Transverse colon (tissue), 4 donors: ENCODE measurements at regions not wholly inside any gene's neighbourhood (a gene's known extent, or its start where the extent isn't known, plus 50 kb on each side); places are given as distances from the start of the nearest gene placed in this dataset.

Experiments used
- DNase-seq: peaks from one replicate; pipeline ENCODE4 v3.0.0-alpha.2; 2019
- H3K27ac ChIP-seq, 4 donors: fragments of 200-600 bp; sonication (generic); 2 replicates each; pipeline ENCODE4 v1.5.1; 2016 to 2018; ENCODE audit warnings: inconsistent platforms in 4 of 4
- H3K27me3 ChIP-seq: fragments of 200-600 bp; sonication (generic); 2 replicates; pipeline ENCODE4 v1.5.1; 2017; ENCODE audit warnings: inconsistent platforms
- H3K36me3 ChIP-seq, 4 donors: fragments of 200-600 bp; sonication (generic); 2 replicates each; pipeline ENCODE4 v1.5.1; 2017 to 2019; ENCODE audit warnings: inconsistent platforms in 4 of 4
- H3K4me1 ChIP-seq, 4 donors: fragments of 200-600 bp; sonication (generic); 2 replicates each; pipeline ENCODE4 v1.5.1; 2017 to 2020; ENCODE audit warnings: inconsistent platforms in 4 of 4
- H3K4me3 ChIP-seq, 4 donors: fragments of 200-600 bp; sonication (generic); 1 replicate in 1 of 4; 2 replicates in 3 of 4; pipeline versions ENCODE4 v1.5.1 to v1.6.1; 2017 to 2019; ENCODE audit warnings: inconsistent platforms in 4 of 4
- H3K9me3 ChIP-seq, 2 donors: fragments of 200-600 bp; sonication (generic); 2 replicates each; pipeline ENCODE4 v1.5.1; 2017 to 2019; ENCODE audit warnings: inconsistent platforms in 2 of 2
- CTCF ChIP-seq, 5 experiments: fragments of 200-600 bp in 3 of 5; fragments of 450-650 bp in 2 of 5; sonication (generic) in 3 of 5; IDR thresholded peaks; 1 replicate in 2 of 5; 2 replicates in 3 of 5; pipeline ENCODE4 v1.5.1; 2016 to 2017; ENCODE audit warnings: antibody characterized with exemption in 5 of 5, inconsistent platforms in 3 of 5, mild to moderate bottlenecking in 2 of 5, moderate library complexity in 1 of 5
- EP300 ChIP-seq: sonication (generic); formaldehyde crosslinking; IDR thresholded peaks from one replicate; pipeline ENCODE4 v1.6.1; 2017; ENCODE audit warnings: antibody characterized with exemption, low read depth
- POLR2A ChIP-seq: fragments of 450-650 bp; IDR thresholded peaks from one replicate; pipeline ENCODE4 v1.6.1; 2016; ENCODE audit warnings: antibody characterized with exemption, mild to moderate bottlenecking, moderate library complexity
- POLR2AphosphoS5 ChIP-seq, 3 donors: sonication (generic); formaldehyde crosslinking; IDR thresholded peaks; one replicate each; pipeline ENCODE4 v1.6.1; 2016; ENCODE audit warnings: antibody characterized with exemption in 3 of 3
- WGBS, 2 donors: methylation state at CpG; one replicate each; pipeline ENCODE4 v1.1.5; 2018; ENCODE audit warnings: low coverage in 1 of 2; 5-methylcytosine and 5-hydroxymethylcytosine counted together
- in situ Hi-C, 4 donors: fragments of 200-750 bp; cut with MboI; loops; one replicate each; pipeline versions ENCODE4 v1.15.0 to v1.15.1; 2017; ENCODE audit warnings: low sequenced_read_pairs in 3 of 4, low pct_ligation_motif_present in 1 of 4, low pct_unique_long_range_greater_than_20kb in 1 of 4
- intact Hi-C: fragments of 100-400 bp; cut with DNase I; formaldehyde crosslinking; loops from one replicate; pipeline ENCODE4 v1.15.1; 2023; ENCODE audit warnings: low total_unique reads

- Histone ChIP-seq H3K27me3 (no peaks in the 10 kb centered on the region), H3K9me3 (peaks cover 0 to 10% of the 10 kb centered on the region in 2 donors), H3K36me3 (no peaks in the 10 kb centered on the region), H3K4me3 (no peak overlapping the region), H3K27ac (no peak overlapping the region), H3K4me1 (no peaks in the 10 kb centered on the region)
- no peak for TF ChIP-seq POLR2AphosphoS5 (IDR thresholded peaks at IDR 0.05)
- TF ChIP-seq CTCF (IDR thresholded peaks at IDR 0.05) = no peak
- TF ChIP-seq POLR2A = no peak
- no peak for TF ChIP-seq EP300
- intact Hi-C loops = no loop called here
- DNase-seq = no peak
- in situ Hi-C loops = no loop called here
- 82 to 91% methylated on average over 1 of the region's 1 CpG for WGBS, 2 donors
Observed at GRCh38 chr16:47833771-47834170, 322.0 kb downstream of the ABCC12 start.

- Histone ChIP-seq H3K27me3 (no peaks in the 10 kb centered on the region), H3K9me3 (peaks cover 4 to 10% of the 10 kb centered on the region in 2 donors), H3K36me3 (no peaks in the 10 kb centered on the region), H3K4me3 (no peak overlapping the region), H3K4me1 (no peaks in the 10 kb centered on the region), H3K27ac (no peak overlapping the region)
- no peak for TF ChIP-seq CTCF (IDR thresholded peaks at IDR 0.05)
- TF ChIP-seq POLR2A = no peak
- TF ChIP-seq EP300 = no peak
- no peak for TF ChIP-seq POLR2AphosphoS5 (IDR thresholded peaks at IDR 0.05)
- intact Hi-C loops = no loop called here
- DNase-seq = no peak
- in situ Hi-C loops = no loop called here
- WGBS, 2 donors = 83 to 85% methylated on average over 2 of the region's 2 CpGs
Observed at GRCh38 chr16:47829850-47830600, 325.8 kb downstream of the ABCC12 start.

GRCh38 chr16:47826070-47826469, 329.7 kb downstream of the ABCC12 start:
- Histone ChIP-seq H3K4me3 (no peak overlapping the region), H3K36me3 (no peaks in the 10 kb centered on the region), H3K27ac (no peak overlapping the region), H3K4me1 (no peaks in the 10 kb centered on the region), H3K27me3 (no peaks in the 10 kb centered on the region), H3K9me3 (peaks cover 0 to 4% of the 10 kb centered on the region in 2 donors)
- no peak for DNase-seq
- WGBS, 2 donors = 63 to 72% methylated on average over 4 of the region's 4 CpGs
- intact Hi-C loops = no loop called here
- TF ChIP-seq POLR2A (no peak), EP300 (no peak), POLR2AphosphoS5 (IDR thresholded peaks at IDR 0.05) (no peak), CTCF (IDR thresholded peaks at IDR 0.05) (no peak)
- in situ Hi-C loops = no loop called here

GRCh38 chr16:47817048-47817447, 338.7 kb downstream of the ABCC12 start:
- Histone ChIP-seq H3K36me3 (no peaks in the 10 kb centered on the region), H3K9me3 (no peaks in the 10 kb centered on the region), H3K4me1 (no peaks in the 10 kb centered on the region), H3K4me3 (no peak overlapping the region), H3K27ac (no peak overlapping the region), H3K27me3 (no peaks in the 10 kb centered on the region)
- DNase-seq = no peak
- in situ Hi-C loops = no loop called here
- 76% methylated on average over 4 of the region's 4 CpGs; no CpG with 5 or more reads in 1 of the 2 donors for WGBS, 2 donors
- intact Hi-C loops = no loop called here
- TF ChIP-seq POLR2A = no peak
- TF ChIP-seq CTCF (IDR thresholded peaks at IDR 0.05) = no peak
- TF ChIP-seq POLR2AphosphoS5 (IDR thresholded peaks at IDR 0.05) = no peak
- no peak for TF ChIP-seq EP300
